Body of pancreas (tissue), 4 donors: ENCODE measurements at regions not wholly inside any gene's neighbourhood (a gene's known extent, or its start where the extent isn't known, plus 50 kb on each side); places are given as distances from the start of the nearest gene placed in this dataset.

ENCODE experiments used
- CTCF ChIP-seq, 7 experiments: fragments of 450-650 bp in 4 of 7; fragments of 200-600 bp in 3 of 7; sonication (generic) in 3 of 7; IDR thresholded peaks; one replicate each; pipeline ENCODE4 v1.5.1; 2016 to 2019; ENCODE audit warnings: antibody characterized with exemption in 7 of 7
- POLR2A ChIP-seq, 3 donors: fragments of 450-650 bp; IDR thresholded peaks; one replicate each; pipeline ENCODE4 v1.6.1; 2016; ENCODE audit warnings: antibody characterized with exemption in 3 of 3, mild to moderate bottlenecking in 2 of 3

GRCh38 chr18:4823091-4823490, 368.0 kb upstream of the DLGAP1 start:
- TF ChIP-seq CTCF (IDR thresholded peaks at IDR 0.05) (no peak), POLR2A (IDR thresholded peaks at IDR 0.05) (no peak)
